GM12878 (cell line): ENCODE measurements at regions not wholly inside any gene's neighbourhood (a gene's known extent, or its start where the extent isn't known, plus 50 kb on each side); places are given as distances from the start of the nearest gene placed in this dataset.

Experiments used
- ATAC-seq: fragments of 200-7000 bp; cut with Tn5 transposase; 3 replicates; pipeline ENCODE4 v1.9.1; 2020; ENCODE audit warnings: mild to moderate bottlenecking, moderate library complexity
- BruUV-seq: library from RNA; stranded (reverse); fragments of 400-500 nt; replicated peaks from 2 replicates; lab custom pipeline; 2021; lab: Mats Ljungman, UMichigan
- CTCF ChIA-PET: fragments of 300-600 bp; sonication (Branson Sonifier 250); formaldehyde crosslinking; extraction: SDS; loops from one replicate; lab custom pipeline; 2021; ENCODE audit warnings: inconsistent platforms; lab: Yijun Ruan, JAX
- POLR2A ChIA-PET: fragments of 350-600 bp; formaldehyde crosslinking; extraction: SDS; loops from one replicate; lab custom pipeline; 2021; ENCODE audit warnings: inconsistent platforms; lab: Charles Lee
- RAD21 ChIA-PET: fragments of 300-600 bp; sonication (Branson Sonifier 250); formaldehyde crosslinking; loops from one replicate; lab custom pipeline; 2023; ENCODE audit warnings: antibody characterized with exemption; ENCODE audit not compliant: unreplicated experiment; lab: Charles Lee
- SMC1A ChIA-PET: fragments of 300-600 bp; sonication (Branson Sonifier 250); formaldehyde crosslinking; loops from one replicate; lab custom pipeline; 2023; ENCODE audit not compliant: unreplicated experiment, uncharacterized antibody; lab: Charles Lee
- DNase-seq: peaks from one replicate; pipeline ENCODE4 v3.0.0-alpha.2; 2011; ENCODE audit warnings: low read depth, low spot score
- FAIRE-seq: peaks from 3 replicates; lab custom pipeline; 2011; peaks lifted over from hg19 to GRCh38; lab: Jason Lieb, UNC
- H2AFZ ChIP-seq: 2 replicates; pipeline ENCODE4 v1.6.0; 2011; ENCODE audit warnings: low read depth, low read length, control low read depth; ENCODE audit not compliant: control insufficient read depth
- H3K27ac ChIP-seq: 2 replicates; pipeline ENCODE4 v1.5.1; 2011; ENCODE audit warnings: control low read depth; ENCODE audit not compliant: control insufficient read depth, insufficient read depth
- H3K27me3 ChIP-seq, 2 experiments: replicated peaks in 1 of 2; 2 replicates each; pipeline versions ENCODE4 v1.6.0 to v1.6.1; 2011; ENCODE audit warnings: low read length in 1 of 2; ENCODE audit not compliant: control insufficient read depth in 2 of 2, insufficient read depth in 2 of 2
- H3K36me3 ChIP-seq, 2 experiments: 2 replicates each; pipeline ENCODE4 v1.5.1; 2011; ENCODE audit warnings: low read length in 1 of 2; ENCODE audit not compliant: control insufficient read depth in 2 of 2, insufficient read depth in 2 of 2
- H3K4me1 ChIP-seq: 2 replicates; pipeline ENCODE4 v1.6.1; 2011; ENCODE audit warnings: mild to moderate bottlenecking, low read length, moderate library complexity, mixed read lengths; ENCODE audit not compliant: control insufficient read depth, insufficient read depth
- H3K4me2 ChIP-seq: 2 replicates; pipeline ENCODE4 v1.6.0; 2011; ENCODE audit warnings: control low read depth; ENCODE audit not compliant: control insufficient read depth, insufficient read depth
- H3K4me3 ChIP-seq: fragments of 200-600 bp; sonication (generic); 2 replicates; pipeline ENCODE4 v1.5.1; 2016
- H3K79me2 ChIP-seq: 2 replicates; pipeline ENCODE4 v1.6.0; 2011; ENCODE audit warnings: low read length; ENCODE audit not compliant: control insufficient read depth, insufficient read depth
- H3K9ac ChIP-seq: 2 replicates; pipeline ENCODE4 v1.8.0; 2011; ENCODE audit warnings: low read length, control low read depth, mixed read lengths; ENCODE audit not compliant: control insufficient read depth, insufficient read depth
- H3K9me3 ChIP-seq: replicated peaks from 3 replicates; pipeline ENCODE4 v1.5.1; 2011; ENCODE audit warnings: mild to moderate bottlenecking, low read length; ENCODE audit not compliant: control insufficient read depth, insufficient read depth
- H4K20me1 ChIP-seq: 2 replicates; pipeline ENCODE4 v1.6.0; 2011; ENCODE audit not compliant: control insufficient read depth, insufficient read depth
- ATF3 ChIP-seq: IDR thresholded peaks from 2 replicates; pipeline ENCODE4 v1.6.1; 2011; ENCODE audit warnings: low read depth, mild to moderate bottlenecking, low read length, moderate library complexity, borderline replicate concordance; ENCODE audit errors: extremely low read depth
- E2F8 ChIP-seq: fragments of 450-650 bp; IDR thresholded peaks from 2 replicates; pipeline ENCODE4 v1.6.1; 2018; ENCODE audit warnings: mild to moderate bottlenecking, low read depth, moderate library complexity; ENCODE audit not compliant: partially characterized antibody
- ELK1 ChIP-seq: IDR thresholded peaks from 2 replicates; pipeline ENCODE4 v1.6.1; 2012; ENCODE audit warnings: low read depth, low read length, improper control_type of control experiment
- EZH2 ChIP-seq: IDR thresholded peaks from 2 replicates; pipeline ENCODE4 v1.6.1; 2012; ENCODE audit warnings: low read depth, mild to moderate bottlenecking, control low read depth, inconsistent platforms, low read length, borderline replicate concordance; ENCODE audit not compliant: control insufficient read depth
- GABPA ChIP-seq: IDR thresholded peaks from 2 replicates; pipeline ENCODE4 v1.6.1; 2014; ENCODE audit warnings: antibody characterized with exemption, low read depth, mild to moderate bottlenecking, inconsistent platforms
- HSF1 ChIP-seq: fragments of 150-350 bp; IDR thresholded peaks from 2 replicates; pipeline ENCODE4 v1.6.1; 2014; ENCODE audit warnings: mild to moderate bottlenecking, low read depth, low read length
- NR2C1 ChIP-seq: fragments of 450-650 bp; IDR thresholded peaks from 2 replicates; pipeline ENCODE4 v1.6.1; 2017; ENCODE audit warnings: antibody characterized with exemption, mild to moderate bottlenecking, moderate library complexity
- SP1 ChIP-seq: IDR thresholded peaks from one replicate; pipeline ENCODE4 v1.6.1; 2011; ENCODE audit warnings: low read depth, low read length
- SREBF1 ChIP-seq: IDR thresholded peaks from 2 replicates; pipeline ENCODE4 v1.6.1; 2012; ENCODE audit warnings: mild to moderate bottlenecking, low read length
- TARDBP ChIP-seq: IDR thresholded peaks from 2 replicates; pipeline ENCODE4 v1.6.1; 2016; ENCODE audit warnings: borderline replicate concordance
- USF2 ChIP-seq: IDR thresholded peaks from 2 replicates; pipeline ENCODE4 v1.6.1; 2011; ENCODE audit warnings: low read depth, low read length, improper control_type of control experiment, borderline replicate concordance
- WRNIP1 ChIP-seq: IDR thresholded peaks from 2 replicates; pipeline ENCODE4 v1.6.1; 2011; ENCODE audit warnings: low read depth, low read length, improper control_type of control experiment, borderline replicate concordance
- ZBTB40 ChIP-seq: fragments of 450-650 bp; IDR thresholded peaks from 2 replicates; pipeline ENCODE4 v1.6.1; 2016; ENCODE audit warnings: mild to moderate bottlenecking, moderate library complexity, borderline replicate concordance
- WGBS: methylation state at CpG from one replicate; pipeline ENCODE4 v1.1.6; 2016; ENCODE audit warnings: low lambda C conversion rate; ENCODE audit not compliant: insufficient replicate concordance, insufficient coverage; ENCODE audit errors: missing lambda C conversion rate; 5-methylcytosine and 5-hydroxymethylcytosine counted together
- in situ Hi-C: fragments of 300-500 bp; cut with MboI; formaldehyde crosslinking; loops from 9 replicates; pipeline ENCODE4 v1.14.3; 2018; ENCODE audit warnings: mixed read lengths
- intact Hi-C: fragments of 100-400 bp; cut with micrococcal nuclease; formaldehyde crosslinking; loops from one replicate; pipeline ENCODE4 v1.14.2; 2022; ENCODE audit not compliant: unreplicated experiment

- ATAC-seq (no peak), FAIRE-seq (no peak), DNase-seq (no peak)
- H3K4me3 ChIP-seq: no peak overlapping the region
- no peaks in the 10 kb centered on the region for H3K4me1 ChIP-seq
- H3K4me2 ChIP-seq: no peak overlapping the region
- TF ChIP-seq ATF3 (no peak), ZBTB40 (no peak), E2F8 (no peak), TARDBP (no peak), HSF1 (no peak), NR2C1 (no peak), ELK1 (no peak), EZH2 (no peak), SREBF1 (no peak), GABPA (no peak), WRNIP1 (no peak), USF2 (no peak), SP1 (no peak)
- ChIA-PET RAD21 (no interaction called here), SMC1A (no interaction called here), CTCF (no interaction called here), POLR2A (no interaction called here)
- no peak overlapping the region for H2AFZ ChIP-seq
- in situ Hi-C loops (no loop called here), intact Hi-C loops (no loop called here)
- WGBS: 47% methylated on average over 7 of the region's 7 CpGs
- no peaks in the 10 kb centered on the region for H3K36me3 ChIP-seq
- no TSS peak for BruUV-seq
- no peaks in the 10 kb centered on the region for H4K20me1 ChIP-seq
- no peak overlapping the region for H3K27ac ChIP-seq
- H3K9me3 ChIP-seq: no peaks in the 10 kb centered on the region
- no peaks in the 10 kb centered on the region for H3K27me3 ChIP-seq
- no peaks in the 10 kb centered on the region for H3K79me2 ChIP-seq
- H3K9ac ChIP-seq: no peak overlapping the region
Observed at GRCh38 chr17:22337467-22337866, 645.1 kb downstream of the KCNJ18 start.
